Body of pancreas (tissue), 4 donors: ENCODE measurements at regions not wholly inside any gene's neighbourhood (a gene's known extent, or its start where the extent isn't known, plus 50 kb on each side); places are given as distances from the start of the nearest gene placed in this dataset.

Experiments used
- CTCF ChIP-seq, 7 experiments: fragments of 450-650 bp in 4 of 7; fragments of 200-600 bp in 3 of 7; sonication (generic) in 3 of 7; IDR thresholded peaks; one replicate each; pipeline ENCODE4 v1.5.1; 2016 to 2019; ENCODE audit warnings: antibody characterized with exemption in 7 of 7
- POLR2A ChIP-seq, 3 donors: fragments of 450-650 bp; IDR thresholded peaks; one replicate each; pipeline ENCODE4 v1.6.1; 2016; ENCODE audit warnings: antibody characterized with exemption in 3 of 3, mild to moderate bottlenecking in 2 of 3

- TF ChIP-seq CTCF (IDR thresholded peaks at IDR 0.05), result no peak
- no peak for TF ChIP-seq POLR2A (IDR thresholded peaks at IDR 0.05)
Observed at GRCh38 chr16:27700304-27700995, 150.5 kb downstream of the KATNIP start.
